Spleen (tissue), 7 donors: ENCODE measurements at regions not wholly inside any gene's neighbourhood (a gene's known extent, or its start where the extent isn't known, plus 50 kb on each side); places are given as distances from the start of the nearest gene placed in this dataset.

Experiments
- CTCF ChIP-seq, 11 experiments: fragments of 200-600 bp in 7 of 11; fragments of 450-650 bp in 4 of 11; sonication (generic) in 4 of 11; IDR thresholded peaks in 8 of 11; conservative IDR thresholded peaks in 3 of 11; 1 replicate in 7 of 11; 2 replicates in 4 of 11; pipeline versions ENCODE4 v1.4.0 to v1.8.0; 2016 to 2021; ENCODE audit warnings: antibody characterized with exemption in 11 of 11, inconsistent platforms in 4 of 11, mild to moderate bottlenecking in 1 of 11
- POLR2A ChIP-seq, 3 donors: fragments of 450-650 bp; IDR thresholded peaks; one replicate each; pipeline ENCODE4 v1.5.1; 2017; ENCODE audit warnings: antibody characterized with exemption in 3 of 3, mild to moderate bottlenecking in 1 of 3
- POLR2AphosphoS5 ChIP-seq, 3 donors: sonication (generic); formaldehyde crosslinking; IDR thresholded peaks; one replicate each; pipeline ENCODE4 v1.5.1; 2017; ENCODE audit warnings: antibody characterized with exemption in 3 of 3
- donor health status: DM: no; HTN: no; CAD: no; lungs with moderate emphysema.
- donor health status: DM: no; HTN: no; CAD: no.
- donor health status: DM: no; HTN: no; CAD: no.

DNA sequence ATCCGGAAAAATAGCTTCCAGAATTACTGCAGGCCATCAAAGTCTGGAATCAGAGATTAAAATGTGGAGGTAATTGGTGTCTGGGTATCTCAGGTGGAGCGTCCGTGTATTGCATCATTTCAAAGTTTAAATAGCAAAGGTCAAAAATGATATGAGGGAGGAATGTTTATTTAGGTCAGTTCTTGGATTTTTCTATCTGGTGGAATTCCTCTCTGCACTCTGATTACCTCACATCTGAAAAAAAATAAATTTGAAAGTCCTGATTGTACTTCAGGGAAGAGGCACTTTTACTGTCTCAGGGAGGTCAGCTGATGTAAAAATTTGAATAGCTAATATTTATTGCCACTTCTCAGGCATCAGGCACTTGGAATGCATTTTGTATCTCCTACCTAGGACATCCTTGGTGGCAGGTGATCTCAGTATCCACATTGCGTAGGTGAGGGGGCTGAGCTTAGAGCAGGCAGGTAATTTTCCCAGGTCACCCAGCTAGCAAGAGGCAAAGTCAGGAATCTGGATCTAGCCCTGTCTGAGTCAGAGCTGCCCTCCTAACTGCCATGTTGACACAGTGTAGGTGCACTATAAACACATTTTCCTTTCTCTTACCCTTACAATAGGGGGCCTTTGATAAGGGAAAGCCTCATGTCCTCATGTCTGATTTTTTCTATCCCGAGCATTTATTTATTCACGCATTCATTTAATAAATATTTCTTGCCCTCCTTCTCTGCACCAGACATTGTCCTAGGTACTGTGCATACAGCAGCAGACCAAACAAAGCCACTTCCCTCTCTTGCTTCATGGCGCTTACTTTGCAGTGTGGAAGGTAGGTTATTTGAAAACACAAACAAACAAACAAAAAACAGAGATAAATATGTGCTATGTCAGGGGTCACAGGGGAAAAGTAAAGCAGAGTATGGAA, 454.3 kb downstream of the HAPSTR1 start:
- TF ChIP-seq CTCF (IDR thresholded peaks at IDR 0.05 in 8 of 11, conservative IDR thresholded peaks at IDR 0.05 in 3 of 11) (no peak), POLR2A (IDR thresholded peaks at IDR 0.05) (no peak), POLR2AphosphoS5 (IDR thresholded peaks at IDR 0.05) (no peak)
